HG03457 (cell line): ENCODE measurements at regions not wholly inside any gene's neighbourhood (a gene's known extent, or its start where the extent isn't known, plus 50 kb on each side); places are given as distances from the start of the nearest gene placed in this dataset.
A peak's percentile ranks its signal among the peaks of the same experiment; 100 is the strongest.

ENCODE experiments used
- ATAC-seq: cut with Tn5 transposase; IDR thresholded peaks from one replicate; pipeline ENCODE4 v1.9.1; 2021; ENCODE audit warnings: moderate number of reproducible peaks; ENCODE audit not compliant: unreplicated experiment

- ATAC-seq = no peak
These were observed 406.8 kb downstream of the SHQ1 start for GRCh38 chr3:72441284-72441994.

- ATAC-seq = no peak
These were observed 407.8 kb downstream of the SHQ1 start for GRCh38 chr3:72440491-72440890.

GRCh38 chr3:72439321-72440183 lies 408.7 kb downstream of the SHQ1 start:
- ATAC-seq = peak; percentile 39

GRCh38 chr3:72437661-72438406 lies 410.4 kb downstream of the SHQ1 start:
- no peak for ATAC-seq

DNA sequence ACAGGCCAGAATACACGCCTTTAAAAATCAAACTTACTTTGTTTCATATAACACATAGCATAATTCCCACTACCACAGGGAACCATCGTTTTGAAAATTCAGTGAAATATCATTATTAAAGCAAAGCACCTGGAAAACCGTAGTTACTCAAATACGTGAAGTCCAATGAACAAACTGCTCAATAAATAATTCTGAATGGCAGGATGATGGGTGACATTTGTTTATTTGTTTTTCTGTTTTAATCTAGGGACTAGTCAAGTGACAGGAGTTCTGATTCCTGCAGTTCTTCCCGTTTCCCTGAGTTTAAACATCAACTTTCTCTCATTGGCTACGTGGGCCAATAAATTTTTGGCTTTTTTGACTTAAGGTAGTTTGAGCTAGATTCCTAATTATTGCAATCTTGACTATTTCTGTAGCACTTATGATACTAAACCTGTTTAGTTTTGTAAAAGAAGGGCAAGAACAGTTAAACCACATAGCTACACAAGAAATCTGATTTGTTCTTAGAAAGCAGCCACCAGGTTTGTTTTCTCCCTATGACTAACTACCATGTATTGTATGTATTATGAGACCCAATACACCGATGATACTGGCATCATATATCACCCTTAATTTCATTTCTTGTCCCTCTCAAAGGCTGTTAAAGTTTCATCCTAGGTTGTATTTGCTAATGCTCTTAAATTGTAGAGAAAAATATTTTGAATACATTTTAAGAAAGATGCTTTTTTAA lies 411.2 kb downstream of the SHQ1 start:
- ATAC-seq = no peak

DNA sequence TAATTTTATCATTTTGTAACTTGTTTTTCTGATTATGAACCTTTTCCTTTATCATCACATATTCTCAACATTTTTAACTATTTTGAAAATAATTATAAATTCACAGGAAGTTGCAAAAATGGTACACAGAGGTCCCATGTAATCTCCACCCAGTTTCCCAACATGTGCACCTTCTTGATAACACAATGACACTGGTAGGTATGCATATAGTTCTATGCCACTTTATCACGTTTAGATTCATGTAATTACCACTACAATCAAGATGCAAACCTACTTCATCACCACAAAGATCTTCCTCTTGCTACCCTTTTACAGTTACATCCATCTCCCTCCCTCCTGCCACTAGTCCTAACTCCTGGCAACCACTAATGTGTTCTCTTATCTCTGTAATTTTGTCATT lies 413.9 kb downstream of the SHQ1 start:
- no peak for ATAC-seq

DNA sequence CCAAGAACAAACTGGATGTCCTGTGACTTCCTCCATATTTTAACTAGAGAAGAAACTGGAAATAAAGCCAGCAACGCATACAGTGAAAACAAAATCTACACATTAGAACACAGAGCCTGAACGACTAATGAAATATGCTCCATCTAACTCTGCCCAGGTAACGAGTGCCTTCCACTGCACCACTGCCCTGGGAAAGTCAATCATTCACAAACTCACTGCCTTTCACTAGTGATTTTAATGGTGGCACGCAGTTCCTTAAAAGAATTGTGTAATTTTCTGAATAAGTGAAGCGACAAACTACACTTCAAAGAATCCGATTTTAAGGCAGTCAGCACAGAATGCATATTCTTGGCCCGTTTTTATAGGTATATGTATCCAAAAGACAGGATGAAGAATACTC lies 416.0 kb downstream of the SHQ1 start:
- ATAC-seq = no peak

- ATAC-seq = no peak
These were observed 418.5 kb downstream of the SHQ1 start for GRCh38 chr3:72429589-72430353.

DNA sequence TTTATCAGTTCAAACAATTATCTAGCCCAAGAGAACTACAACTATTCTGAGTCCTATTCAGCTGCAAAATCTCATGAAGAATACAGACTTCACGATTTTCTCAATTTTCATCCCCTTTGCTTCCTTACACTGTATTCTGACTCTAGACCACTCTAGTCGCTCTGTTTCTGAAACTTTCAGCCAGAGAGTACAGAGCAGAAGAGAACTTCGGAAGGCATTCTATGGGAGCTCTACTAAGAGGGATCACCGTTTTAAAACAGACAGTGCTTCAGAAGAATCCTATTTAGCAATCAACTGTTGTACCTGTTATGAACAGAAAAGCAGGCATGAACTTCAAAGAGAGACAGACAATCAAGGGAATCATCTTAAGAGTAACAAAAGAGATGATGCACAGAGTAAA lies 419.4 kb downstream of the SHQ1 start:
- ATAC-seq = no peak

DNA sequence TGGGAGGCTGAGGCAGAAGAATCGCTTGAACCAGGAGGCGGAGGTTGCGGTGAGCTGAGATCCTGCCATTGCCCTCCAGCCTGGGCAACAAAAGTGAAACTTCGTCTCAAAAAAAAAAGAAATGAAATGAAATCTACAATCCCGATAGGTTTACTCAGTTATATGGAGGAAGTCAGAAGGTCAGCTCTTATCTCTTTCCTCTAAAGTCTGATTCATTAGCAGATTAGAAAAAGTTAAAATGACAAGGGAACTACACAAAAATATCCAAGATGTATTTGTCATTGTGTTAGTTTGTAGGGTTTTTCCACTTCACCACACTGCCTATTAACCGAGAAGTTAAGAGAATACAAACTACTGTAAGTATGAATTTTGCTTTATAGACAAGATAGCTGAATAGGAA lies 420.6 kb downstream of the SHQ1 start:
- ATAC-seq = no peak

DNA sequence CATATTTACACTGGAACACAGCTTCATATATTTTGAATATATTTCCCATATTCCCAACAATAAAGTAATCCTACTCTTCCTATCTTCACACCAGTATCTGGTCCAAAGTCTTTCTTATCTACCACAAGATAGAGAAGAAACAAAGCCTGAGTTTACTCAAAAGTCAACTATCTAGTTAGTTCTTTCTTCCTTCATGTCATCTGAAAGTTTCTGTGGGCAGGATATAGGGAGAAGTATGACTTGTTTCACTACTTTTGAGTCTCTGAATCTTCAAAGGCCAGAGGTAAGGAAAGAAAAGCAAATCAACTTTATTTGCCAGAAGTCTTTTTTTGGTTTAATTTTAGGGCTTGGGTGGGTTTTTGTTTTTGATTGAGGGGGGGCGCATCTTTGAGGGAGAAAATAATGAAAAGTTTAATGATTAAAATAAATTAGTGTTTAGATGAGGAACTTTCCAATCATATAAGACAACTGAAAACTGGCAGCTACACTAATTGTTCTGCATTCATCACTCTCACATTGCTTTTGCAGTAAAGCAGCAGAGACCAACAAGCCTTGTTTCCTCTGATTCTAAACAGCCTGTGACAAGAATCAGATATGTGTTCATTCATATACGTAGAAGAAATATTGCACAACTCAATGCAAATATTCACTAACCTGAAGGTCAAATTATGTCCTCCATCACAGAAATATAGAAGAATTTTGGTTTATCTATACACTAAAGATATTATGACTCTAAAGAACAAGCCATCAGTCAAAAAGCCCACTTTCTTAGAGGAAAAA lies 421.4 kb downstream of the SHQ1 start:
- peak; percentile 54 for ATAC-seq

DNA sequence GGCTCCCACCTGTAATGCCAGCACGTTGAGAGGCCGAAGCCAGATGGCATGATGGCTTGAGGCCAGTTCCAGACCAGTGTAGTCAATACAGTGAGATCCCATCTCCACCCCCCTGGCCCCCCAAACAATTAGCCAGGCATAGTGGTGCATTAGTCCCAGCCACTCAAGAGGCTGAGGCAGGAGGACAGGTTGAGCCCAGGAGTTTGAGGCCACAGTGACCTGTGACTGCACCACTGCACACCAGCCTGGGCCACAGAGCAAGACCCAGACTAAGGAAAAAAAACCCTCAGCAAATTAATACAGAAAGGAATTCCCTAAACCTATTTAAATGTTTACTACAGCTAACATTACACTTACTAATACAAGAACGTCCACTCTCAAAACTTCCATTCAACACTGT lies 424.6 kb downstream of the SHQ1 start:
- ATAC-seq = no peak

- ATAC-seq = no peak
These were observed 426.5 kb downstream of the SHQ1 start for GRCh38 chr3:72421786-72422185.

DNA sequence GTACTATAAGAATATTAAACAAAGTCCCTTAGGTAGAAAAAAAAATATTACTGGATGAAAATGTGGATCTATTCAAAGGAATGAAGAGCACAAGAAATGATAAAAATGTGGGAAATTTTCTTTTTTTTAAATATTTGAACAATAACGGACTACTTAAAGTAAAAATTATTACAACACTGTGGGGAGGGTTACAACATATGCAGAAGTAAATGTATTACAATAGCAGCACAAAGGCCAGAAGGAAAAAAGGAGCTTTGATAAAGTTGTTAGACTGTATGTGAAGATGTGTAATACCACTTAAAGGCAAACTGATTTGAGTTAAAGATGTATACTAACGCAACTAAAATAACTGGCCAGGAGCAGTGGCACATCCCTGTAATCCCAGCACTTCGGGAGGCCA lies 427.1 kb downstream of the SHQ1 start:
- no peak for ATAC-seq

DNA sequence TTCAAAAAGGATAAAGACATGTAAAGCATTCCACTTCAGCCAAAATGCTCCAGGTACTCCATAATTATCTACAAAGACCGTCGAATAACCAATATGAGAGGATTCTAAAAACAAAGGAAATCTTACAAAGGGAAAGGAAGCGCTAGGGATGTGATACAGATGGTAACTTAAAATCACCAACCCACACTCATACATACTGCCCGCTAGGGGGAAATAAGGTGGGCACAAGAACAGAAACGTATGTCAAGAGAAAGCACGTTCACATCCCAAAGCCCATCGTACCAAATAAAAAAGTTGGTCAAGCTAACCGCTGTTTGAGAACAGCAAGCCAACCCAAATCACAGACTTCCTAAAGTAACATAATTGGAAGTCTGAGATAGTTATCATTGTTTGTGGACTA lies 429.4 kb downstream of the SHQ1 start:
- ATAC-seq = no peak

- ATAC-seq = no peak
These were observed 430.0 kb downstream of the SHQ1 start for GRCh38 chr3:72418244-72418643.

GRCh38 chr3:72414481-72415016 lies 433.7 kb downstream of the SHQ1 start:
- no peak for ATAC-seq

GRCh38 chr3:72413228-72413627 lies 435.0 kb downstream of the SHQ1 start:
- ATAC-seq = no peak

DNA sequence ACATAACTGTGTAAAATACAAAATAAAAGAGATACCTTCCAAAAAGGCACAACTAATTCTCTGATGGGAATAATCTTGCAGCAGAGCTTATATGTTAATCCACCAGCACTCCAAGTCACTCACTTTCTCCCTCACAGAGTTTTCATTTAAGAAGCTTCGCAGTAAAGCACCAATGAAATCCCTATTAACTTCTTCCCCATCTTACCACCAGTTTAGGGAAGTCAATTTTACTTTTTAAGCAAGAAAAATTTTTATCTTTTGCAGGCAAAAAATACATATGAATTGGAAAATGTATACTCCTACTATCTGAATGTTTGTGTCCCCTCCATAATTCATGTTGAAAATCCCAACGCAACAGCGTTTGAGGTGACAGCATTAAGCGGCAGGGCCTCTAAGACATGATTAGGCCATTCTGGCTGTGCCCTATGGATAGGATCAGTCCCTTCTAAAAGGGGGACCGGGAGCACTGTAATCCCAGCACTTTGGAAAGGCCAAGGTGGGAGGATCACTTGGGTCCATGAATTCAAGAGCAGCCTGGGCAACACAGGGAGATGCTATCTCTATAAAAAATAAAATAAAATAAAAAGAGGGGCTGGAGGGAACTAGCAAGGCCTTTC lies 435.8 kb downstream of the SHQ1 start:
- no peak for ATAC-seq
